K562 (cell line): ENCODE measurements at regions not wholly inside any gene's neighbourhood (a gene's known extent, or its start where the extent isn't known, plus 50 kb on each side); places are given as distances from the start of the nearest gene placed in this dataset.
A peak's percentile ranks its signal among the peaks of the same experiment; 100 is the strongest.

Source experiments
- ATAC-seq: fragments of 200-7000 bp; cut with Tn5 transposase; 3 replicates; pipeline ENCODE4 v1.9.1; 2020; ENCODE audit warnings: moderate library complexity
- BruUV-seq: library from RNA; stranded (reverse); fragments of 400-500 nt; replicated peaks from 2 replicates; lab custom pipeline; 2021; lab: Mats Ljungman, UMichigan
- CTCF ChIA-PET: fragments of 300-600 bp; formaldehyde crosslinking; extraction: SDS; loops from one replicate; lab custom pipeline; 2021; ENCODE audit warnings: low intra/inter-chr PET ratio; lab: Yijun Ruan, JAX
- POLR2A ChIA-PET: fragments of 300-600, 350-650 bp; sonication (Branson Sonifier 250); formaldehyde crosslinking; extraction: SDS; loops from one replicate; lab custom pipeline; 2021; ENCODE audit warnings: antibody characterized with exemption, inconsistent platforms; lab: Yijun Ruan, JAX
- DNase-seq, 4 experiments: peaks; one replicate each; pipeline versions ENCODE4 v3.0.0 to v3.0.0-alpha.2; 2011 to 2018; ENCODE audit warnings: low spot score in 3 of 4, mixed read lengths in 3 of 4; ENCODE audit errors: extremely low read depth in 1 of 4
- FAIRE-seq: peaks from 2 replicates; lab custom pipeline; 2011; peaks lifted over from hg19 to GRCh38; lab: Jason Lieb, UNC
- H2AFZ ChIP-seq: 2 replicates; pipeline ENCODE4 v1.6.0; 2011; ENCODE audit warnings: low read depth, low read length, control low read depth, inconsistent platforms
- H3K27ac ChIP-seq: fragments of 200-600 bp; 3 replicates; pipeline ENCODE4 v1.8.0; 2011; ENCODE audit warnings: low read depth, mild to moderate bottlenecking, control low read depth, inconsistent platforms, low read length, moderate library complexity, mixed read lengths; ENCODE audit errors: extremely low read depth
- H3K27me3 ChIP-seq, 2 experiments: fragments of 300-600 bp in 1 of 2; 2 replicates in 1 of 2; 3 replicates in 1 of 2; pipeline versions ENCODE4 v1.6.0 to v1.8.0; 2011; ENCODE audit warnings: inconsistent platforms in 2 of 2, low read length in 2 of 2, mild to moderate bottlenecking in 1 of 2, mixed read lengths in 1 of 2, moderate library complexity in 1 of 2; ENCODE audit not compliant: control insufficient read depth in 2 of 2, insufficient read depth in 2 of 2
- H3K36me3 ChIP-seq: fragments of 300-600 bp; 3 replicates; pipeline ENCODE4 v1.8.0; 2011; ENCODE audit warnings: mild to moderate bottlenecking, low read length, inconsistent platforms; ENCODE audit not compliant: control insufficient read depth, insufficient read depth
- H3K4me1 ChIP-seq, 2 experiments: fragments of 200-600 bp in 1 of 2; replicated peaks in 1 of 2; 2 replicates in 1 of 2; 3 replicates in 1 of 2; pipeline versions ENCODE4 v1.5.1 to v1.8.0; 2011; ENCODE audit warnings: inconsistent platforms in 2 of 2, low read length in 2 of 2, mild to moderate bottlenecking in 1 of 2, mixed read lengths in 1 of 2, moderate library complexity in 1 of 2; ENCODE audit not compliant: control insufficient read depth in 2 of 2, insufficient read depth in 2 of 2
- H3K4me2 ChIP-seq: 2 replicates; pipeline ENCODE4 v1.6.1; 2011; ENCODE audit warnings: low read length, control low read depth, inconsistent platforms, mixed read lengths; ENCODE audit not compliant: insufficient read depth
- H3K4me3 ChIP-seq: fragments of 200-600 bp; sonication (generic), shearing (Covaris generic); 2 replicates; pipeline ENCODE4 v1.5.1; 2016; ENCODE audit warnings: control low read depth, inconsistent platforms
- H3K79me2 ChIP-seq: fragments of 200-600 bp; 3 replicates; pipeline ENCODE4 v1.8.0; 2011; ENCODE audit warnings: low read length, inconsistent platforms; ENCODE audit not compliant: control insufficient read depth, insufficient read depth
- H3K9ac ChIP-seq, 2 experiments: 2 replicates each; pipeline versions ENCODE4 v1.6.0 to v1.6.1; 2011; ENCODE audit warnings: low read depth in 2 of 2, low read length in 2 of 2, control low read depth in 1 of 2, inconsistent platforms in 1 of 2, mild to moderate bottlenecking in 1 of 2, mixed read lengths in 1 of 2; ENCODE audit not compliant: insufficient read depth in 1 of 2
- H3K9me1 ChIP-seq: one replicate; pipeline ENCODE4 v1.6.0; 2011; ENCODE audit warnings: inconsistent platforms, mild to moderate bottlenecking, low read length, moderate library complexity; ENCODE audit not compliant: control insufficient read depth, insufficient read depth
- H3K9me3 ChIP-seq: replicated peaks from 2 replicates; pipeline ENCODE4 v1.5.1; 2011; ENCODE audit warnings: low read depth, low read length, inconsistent platforms; ENCODE audit not compliant: control insufficient read depth, insufficient read depth
- H4K20me1 ChIP-seq: replicated peaks from 2 replicates; pipeline ENCODE4 v1.6.1; 2011; ENCODE audit warnings: low read length, inconsistent platforms, mixed read lengths; ENCODE audit not compliant: control insufficient read depth, insufficient read depth
- ATF3 ChIP-seq, 2 experiments: fragments of 450-650 bp in 1 of 2; sonication (generic) in 1 of 2; formaldehyde crosslinking in 1 of 2; IDR thresholded peaks in 1 of 2; conservative IDR thresholded peaks in 1 of 2; 2 replicates each; pipeline versions ENCODE4 v1.6.1 to v1.8.1; 2016 to 2023; ENCODE audit warnings: mild to moderate bottlenecking in 2 of 2, moderate library complexity in 2 of 2, inconsistent platforms in 1 of 2, missing genetic modification reagents in 1 of 2
- DLX4 ChIP-seq: fragments of 250-450 bp; sonication (Bioruptor Pico); IDR thresholded peaks from 2 replicates; pipeline ENCODE4 v1.6.1; 2021; ENCODE audit warnings: mild to moderate bottlenecking
- L3MBTL2 ChIP-seq: fragments of 450-650 bp; IDR thresholded peaks from 2 replicates; pipeline ENCODE4 v1.6.1; 2016; ENCODE audit warnings: mild to moderate bottlenecking, moderate library complexity
- MTA1 ChIP-seq: fragments of 450-650 bp; IDR thresholded peaks from 2 replicates; pipeline ENCODE4 v1.6.1; 2017; ENCODE audit warnings: borderline replicate concordance
- NFIX ChIP-seq: fragments of 250-450 bp; sonication (Bioruptor Pico); IDR thresholded peaks from 2 replicates; pipeline ENCODE4 v1.4.0; 2020; ENCODE audit warnings: low read depth, mild to moderate bottlenecking, moderate library complexity
- VEZF1 ChIP-seq: fragments of 200-800 bp; sonication (Bioruptor generic); IDR thresholded peaks from 2 replicates; pipeline ENCODE4 v1.6.1; 2017; ENCODE audit warnings: missing genetic modification characterization, missing compliant biosample characterization
- ZBED1 ChIP-seq: IDR thresholded peaks from 2 replicates; pipeline ENCODE4 v1.6.1; 2014
- WGBS: fragments of 100-300 bp; shearing (Covaris generic); methylation state at CpG from one replicate; pipeline ENCODE4 v1.1.6; 2016; ENCODE audit warnings: low coverage, mixed read lengths; ENCODE audit not compliant: insufficient coverage; ENCODE audit errors: missing lambda C conversion rate; 5-methylcytosine and 5-hydroxymethylcytosine counted together
- in situ Hi-C: fragments of 300-500 bp; cut with MboI; formaldehyde crosslinking; loops from 4 replicates; pipeline ENCODE4 v1.15.0; 2018; ENCODE audit warnings: inconsistent platforms, mixed read lengths
- intact Hi-C: fragments of 100-400 bp; cut with micrococcal nuclease; formaldehyde crosslinking; loops from 2 replicates; pipeline ENCODE4 v1.14.2; 2022

GRCh38 chr10:3702569-3702968 is 82.4 kb downstream of the KLF6 start:
- WGBS, result 62% methylated on average over 1 of the region's 1 CpG
- Histone ChIP-seq H2AFZ (no peak overlapping the region), H3K9me3 (no peaks in the 10 kb centered on the region), H3K36me3 (no peaks in the 10 kb centered on the region), H3K4me1 (peaks cover 0 to 9% of the 10 kb centered on the region in 2 experiments; a peak in 3 of 5 replicates), H3K79me2 (no peaks in the 10 kb centered on the region), H4K20me1 (no peaks in the 10 kb centered on the region), H3K27me3 (peaks cover 0 to 8% of the 10 kb centered on the region in 2 experiments; a peak in 2 of 5 replicates), H3K27ac (no peak overlapping the region), H3K4me2 (no peak overlapping the region), H3K9ac (no peak overlapping the region), H3K4me3 (no peak overlapping the region), H3K9me1 (no peaks in the 10 kb centered on the region)
- ChIA-PET CTCF (no interaction called here), POLR2A (no interaction called here)
- BruUV-seq, result no TSS peak
- no peak for FAIRE-seq
- DNase-seq, result no peak
- intact Hi-C loops, result no loop called here
- TF ChIP-seq DLX4 (no peak), L3MBTL2 (no peak), ZBED1 (no peak)
- no peak for ATAC-seq
- in situ Hi-C loops, result no loop called here

- H3K4me3 ChIP-seq, result no peak overlapping the region
- no peak overlapping the region for H3K9ac ChIP-seq
- ChIA-PET POLR2A (interaction anchor here (1.0 kb wide), 1 partner anchor 10 kb away, joined by 4 read pairs; no protein-coding TSS in a partner anchor), CTCF (no interaction called here)
- DNase-seq, result no peak
- H3K4me2 ChIP-seq, result no peak overlapping the region
- H3K27me3 ChIP-seq, result peaks cover 0 to 12% of the 10 kb centered on the region in 2 experiments; a peak in 2 of 5 replicates
- no peak for TF ChIP-seq MTA1
- TF ChIP-seq ATF3 (IDR thresholded peaks at IDR 0.05), result peak; percentile 29; the same call in 1 of the 2 replicates
- TF ChIP-seq ATF3 (CRISPR knock-in tag; conservative IDR thresholded peaks at IDR 0.05), result no peak
- no peak for TF ChIP-seq VEZF1 (CRISPR knock-in tag)
- TF ChIP-seq NFIX (CRISPR knock-in tag), result no peak
- H3K9me1 ChIP-seq, result no peaks in the 10 kb centered on the region
- H3K9me3 ChIP-seq, result no peaks in the 10 kb centered on the region
- WGBS, result 49% methylated on average over 11 of the region's 11 CpGs
- FAIRE-seq, result no peak
- H3K79me2 ChIP-seq, result no peaks in the 10 kb centered on the region
- intact Hi-C loops, result no loop called here
- H2AFZ ChIP-seq, result no peak overlapping the region
- no TSS peak for BruUV-seq
- H4K20me1 ChIP-seq, result no peaks in the 10 kb centered on the region
- in situ Hi-C loops, result no loop called here
- ATAC-seq, result no peak
- H3K4me1 ChIP-seq, result peaks cover 0 to 9% of the 10 kb centered on the region in 2 experiments; a peak in 3 of 5 replicates
- H3K27ac ChIP-seq, result no peak overlapping the region
- H3K36me3 ChIP-seq, result no peaks in the 10 kb centered on the region
These were observed 82.9 kb downstream of the KLF6 start for GRCh38 chr10:3702056-3702546.
